GM12865 (cell line): ENCODE measurements at regions not wholly inside any gene's neighbourhood (a gene's known extent, or its start where the extent isn't known, plus 50 kb on each side); places are given as distances from the start of the nearest gene placed in this dataset.
"Not testable (repeated sequence)": the region's sequence is repeated elsewhere in the genome, so short reads cannot be mapped to it uniquely, and the experiment has no call there.

ENCODE experiments used
- DNase-seq: peaks from one replicate; pipeline ENCODE4 v3.0.0; 2010; ENCODE audit warnings: low read depth
- H3K4me3 ChIP-seq: 2 replicates; pipeline ENCODE4 v1.5.1; 2011; ENCODE audit warnings: mild to moderate bottlenecking, low read depth, low read length, control low read depth
- TF ChIP-seq, protein P1 (sequence below): IDR thresholded peaks from 2 replicates; pipeline ENCODE4 v1.5.1; 2011; ENCODE audit warnings: low read length, control low read depth, low read depth, inconsistent platforms; ENCODE audit not compliant: insufficient read depth; ENCODE audit errors: missing control alignments

DNA sequence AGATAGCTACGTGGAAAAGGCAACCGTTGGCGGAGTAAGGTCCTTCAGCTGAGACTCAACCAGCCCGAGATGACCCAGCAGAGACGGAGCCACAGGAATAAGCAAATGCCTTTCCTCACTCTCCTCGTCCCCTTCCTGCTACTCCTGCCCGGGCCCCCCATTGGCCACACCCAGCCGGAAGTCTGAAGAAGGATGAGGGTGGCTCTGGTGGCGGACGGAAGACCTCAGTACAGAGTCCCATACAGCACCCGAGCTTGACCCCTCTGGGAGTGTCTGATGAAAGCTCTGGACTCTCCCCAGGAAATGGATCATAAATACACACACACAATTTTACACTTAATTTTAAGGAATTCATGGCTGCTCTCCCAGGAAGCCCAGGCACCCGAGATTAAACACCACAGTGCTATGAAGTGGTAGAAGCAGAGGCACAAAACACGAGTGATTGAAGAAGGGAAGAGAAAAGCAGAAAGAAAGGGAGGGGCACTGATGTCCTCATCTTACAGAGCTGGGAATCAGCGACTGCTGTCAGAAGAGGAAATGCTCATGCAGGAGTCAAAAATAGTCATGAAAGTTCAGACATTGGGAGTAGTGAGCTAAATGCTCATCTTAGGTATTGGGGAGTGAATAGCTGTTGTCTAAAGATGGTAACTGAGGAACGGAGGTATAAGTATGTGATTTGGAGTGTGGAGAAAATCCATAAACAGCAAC, 125.6 kb downstream of the BANF2 start:
- TF ChIP-seq, protein P1, sequence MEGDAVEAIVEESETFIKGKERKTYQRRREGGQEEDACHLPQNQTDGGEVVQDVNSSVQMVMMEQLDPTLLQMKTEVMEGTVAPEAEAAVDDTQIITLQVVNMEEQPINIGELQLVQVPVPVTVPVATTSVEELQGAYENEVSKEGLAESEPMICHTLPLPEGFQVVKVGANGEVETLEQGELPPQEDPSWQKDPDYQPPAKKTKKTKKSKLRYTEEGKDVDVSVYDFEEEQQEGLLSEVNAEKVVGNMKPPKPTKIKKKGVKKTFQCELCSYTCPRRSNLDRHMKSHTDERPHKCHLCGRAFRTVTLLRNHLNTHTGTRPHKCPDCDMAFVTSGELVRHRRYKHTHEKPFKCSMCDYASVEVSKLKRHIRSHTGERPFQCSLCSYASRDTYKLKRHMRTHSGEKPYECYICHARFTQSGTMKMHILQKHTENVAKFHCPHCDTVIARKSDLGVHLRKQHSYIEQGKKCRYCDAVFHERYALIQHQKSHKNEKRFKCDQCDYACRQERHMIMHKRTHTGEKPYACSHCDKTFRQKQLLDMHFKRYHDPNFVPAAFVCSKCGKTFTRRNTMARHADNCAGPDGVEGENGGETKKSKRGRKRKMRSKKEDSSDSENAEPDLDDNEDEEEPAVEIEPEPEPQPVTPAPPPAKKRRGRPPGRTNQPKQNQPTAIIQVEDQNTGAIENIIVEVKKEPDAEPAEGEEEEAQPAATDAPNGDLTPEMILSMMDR: no peak
- peak overlapping the region; percentile 11; the same call in 1 of the 2 replicates for H3K4me3 ChIP-seq
- peak; percentile 42 for DNase-seq

DNA sequence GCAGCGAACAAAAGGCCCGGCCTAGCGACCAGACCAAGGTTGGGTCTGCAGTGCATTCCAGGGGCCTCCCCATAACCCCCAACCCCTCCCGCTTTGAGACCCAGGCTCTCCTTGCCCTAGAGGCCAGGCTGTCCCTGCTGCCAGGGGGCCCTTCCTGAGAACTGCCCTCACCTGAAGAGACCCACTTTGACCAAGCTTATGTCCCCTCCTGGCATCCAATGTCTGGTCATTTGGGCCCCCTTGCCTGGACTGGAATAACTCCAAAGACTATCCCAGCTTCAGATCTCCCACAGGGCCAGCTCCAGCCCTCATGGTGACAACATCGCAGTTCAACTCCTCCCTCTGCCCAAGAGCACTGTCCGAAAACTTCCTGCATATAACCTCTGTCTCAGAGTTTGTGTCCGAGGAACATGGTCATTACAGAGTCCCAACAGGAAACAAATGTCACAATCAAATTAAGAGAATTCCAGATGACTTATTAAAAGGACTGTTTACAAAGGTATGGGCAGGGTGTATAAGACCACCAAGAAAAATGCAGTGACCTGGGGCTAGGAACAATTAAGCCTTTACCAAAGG, 125.0 kb downstream of the BANF2 start:
- no peak for DNase-seq

DNA sequence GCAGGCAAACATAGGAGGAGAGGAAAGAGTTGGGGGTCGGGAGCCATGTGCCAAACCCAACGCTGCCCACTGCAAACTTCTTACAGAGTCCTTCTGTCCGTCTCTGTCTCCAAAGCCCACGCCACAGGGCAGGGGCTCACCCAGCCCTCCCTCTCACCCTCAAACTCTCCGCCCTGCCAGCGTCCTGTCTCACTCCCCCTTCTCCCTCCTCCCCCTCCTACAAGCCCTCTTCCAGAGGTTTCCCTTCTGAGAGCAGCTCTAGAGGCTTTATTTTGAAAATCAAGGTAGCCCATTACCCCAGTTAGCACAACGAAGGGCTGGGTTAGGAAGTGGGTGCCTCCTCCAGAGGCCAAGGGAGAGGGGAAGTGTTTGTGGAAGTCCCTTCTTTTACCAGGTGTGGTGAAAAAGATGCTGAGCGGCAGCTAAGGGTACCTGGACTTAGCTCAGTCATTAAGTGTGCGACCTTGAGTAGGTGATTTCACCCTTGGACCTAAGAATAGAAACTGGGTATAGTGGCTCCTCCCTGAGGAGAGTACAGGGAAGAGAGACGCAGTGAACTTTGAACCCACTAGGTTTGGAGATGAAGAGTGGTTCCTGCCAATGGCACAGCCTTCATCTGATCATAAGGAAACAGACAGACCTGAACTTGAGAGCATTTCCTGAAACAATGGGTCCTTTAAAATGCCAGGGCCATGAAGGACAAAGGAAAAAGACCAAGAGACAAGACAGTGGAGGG, 123.8 kb downstream of the BANF2 start:
- no peak overlapping the region for H3K4me3 ChIP-seq
- no peak for DNase-seq
- TF ChIP-seq, protein P1: no peak

More for the DNA sequence above, 125.0 kb downstream of the BANF2 start:
- no peak overlapping the region for H3K4me3 ChIP-seq
- TF ChIP-seq, protein P1: no peak

DNA sequence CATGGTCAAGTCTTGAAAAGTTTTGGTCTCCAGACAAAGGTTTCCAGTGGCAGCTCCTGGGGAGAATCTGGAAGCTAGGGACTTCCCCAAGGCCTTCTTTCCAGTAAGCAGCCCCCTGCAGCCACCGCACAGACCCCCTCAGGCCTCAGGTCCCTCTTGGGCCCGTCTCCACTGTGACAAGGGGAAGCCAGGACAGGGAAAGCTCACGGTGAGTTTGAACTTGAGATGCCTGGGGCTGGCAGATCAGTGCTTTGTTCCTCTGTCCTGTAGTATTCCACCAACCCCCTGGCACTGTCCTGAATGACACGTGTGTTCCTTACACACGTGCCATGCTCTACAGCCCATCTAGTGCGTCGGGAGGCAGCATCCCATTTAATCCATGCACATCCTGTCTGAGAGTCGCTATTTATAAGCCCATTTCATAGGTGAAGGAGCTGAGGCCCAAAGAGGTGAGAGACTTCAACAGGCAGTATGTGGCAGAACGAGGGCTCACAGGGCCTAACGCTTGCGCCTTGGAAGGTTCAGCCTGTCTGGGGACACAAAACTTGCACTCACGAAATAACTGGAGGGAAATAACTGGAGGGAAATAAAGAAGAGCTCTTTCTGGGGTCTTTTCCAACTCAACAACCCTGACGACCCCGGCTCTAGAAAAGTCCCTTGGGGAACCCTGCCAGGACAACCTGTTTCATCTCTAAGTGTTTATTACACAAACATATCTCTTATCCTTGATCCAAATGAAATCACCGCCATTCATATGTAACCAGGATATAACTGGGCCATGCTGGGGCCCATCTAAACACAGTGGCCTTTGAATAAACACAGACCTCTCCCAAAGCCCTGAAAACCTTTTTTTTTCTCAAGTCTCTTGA, 123.0 kb downstream of the BANF2 start:
- H3K4me3 ChIP-seq: no peak overlapping the region
- TF ChIP-seq, protein P1: no peak
- no peak for DNase-seq

DNA sequence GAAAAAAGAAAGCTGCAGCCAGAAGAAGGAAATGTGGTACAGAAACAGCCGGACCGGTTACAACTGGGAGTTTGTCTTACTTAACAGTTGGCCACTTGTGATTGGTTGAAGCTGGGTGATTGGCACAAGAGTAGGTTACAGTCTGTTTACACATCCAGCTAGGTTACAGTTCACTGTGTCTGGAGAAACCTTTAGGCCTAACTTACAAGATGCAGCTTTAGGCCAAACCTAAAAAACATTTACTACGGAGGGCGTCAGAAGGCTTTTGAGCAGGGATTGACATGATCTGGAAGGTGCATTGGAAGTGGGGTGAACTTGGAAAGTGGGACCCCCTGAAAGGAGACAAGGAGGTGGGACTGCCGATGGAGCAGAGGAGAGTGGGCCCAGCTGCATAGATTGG, 122.3 kb downstream of the BANF2 start:
- peak; percentile 51 for DNase-seq
- no peak overlapping the region for H3K4me3 ChIP-seq
- TF ChIP-seq, protein P1: no peak

DNA sequence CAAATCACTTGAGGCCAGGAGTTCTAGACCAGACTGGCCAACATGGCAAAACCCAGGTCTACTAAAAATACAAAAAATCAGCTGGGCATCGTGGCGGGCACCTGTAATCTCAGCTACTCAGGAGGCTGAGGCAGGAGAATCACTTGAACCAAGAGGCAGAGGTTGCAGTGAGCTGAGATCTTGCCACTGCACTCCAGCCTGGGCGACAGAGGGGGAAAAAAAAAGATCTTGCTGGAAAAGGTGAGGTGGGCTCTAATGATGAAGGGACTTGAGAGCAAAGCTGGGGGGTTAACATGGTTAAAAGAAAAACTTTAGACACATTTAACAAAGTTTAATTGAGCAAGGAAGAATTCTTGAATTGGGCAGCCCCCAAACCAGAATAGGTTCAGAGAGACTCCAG, 121.8 kb downstream of the BANF2 start:
- H3K4me3 ChIP-seq, DNase-seq: not testable (repeated sequence)

DNA sequence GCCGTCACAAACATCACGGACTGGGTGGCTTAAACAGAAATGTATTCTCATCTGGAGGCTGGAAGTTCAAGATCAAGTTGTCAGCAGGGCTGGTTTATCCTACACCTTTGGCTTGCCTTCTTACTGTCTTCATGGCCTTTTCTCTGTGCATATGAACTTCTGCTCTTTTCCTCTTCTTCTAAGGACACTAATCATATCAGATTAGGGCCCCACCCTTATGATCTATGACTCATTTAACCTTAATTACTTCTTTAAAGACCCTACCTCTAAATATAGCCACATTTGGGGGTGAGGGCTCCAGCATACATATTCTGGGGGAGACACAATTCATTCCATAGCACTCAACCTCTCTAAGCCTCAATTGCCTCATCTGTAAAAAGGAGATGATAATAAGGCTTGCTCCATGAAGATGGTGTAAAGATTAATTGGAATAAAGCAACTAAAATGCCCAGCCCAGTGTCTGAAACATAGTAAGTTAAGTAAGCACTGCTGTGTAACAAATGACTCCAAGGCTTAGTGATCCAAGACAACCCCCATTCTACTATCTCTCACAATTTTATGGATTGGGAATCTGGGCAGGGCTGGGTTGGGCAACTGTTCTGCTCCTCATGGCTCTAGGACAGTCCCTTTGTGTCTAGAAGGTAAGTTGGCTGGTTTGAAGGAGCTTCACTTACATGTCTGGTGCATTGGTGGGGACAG, 119.8 kb downstream of the BANF2 start:
- TF ChIP-seq, protein P1: no peak
- H3K4me3 ChIP-seq: no peak overlapping the region
- DNase-seq: no peak
